ENCODE measurements at regions not wholly inside any gene's neighbourhood (a gene's known extent, or its start where the extent isn't known, plus 50 kb on each side); places are given as distances from the start of the nearest gene placed in this dataset.

- TF ChIP-seq CTCF (IDR thresholded peaks at IDR 0.05), result no peak
- TF ChIP-seq POLR2A (IDR thresholded peaks at IDR 0.05), result no peak
- no peaks in the 10 kb centered on the region for H3K27me3 ChIP-seq
- WGBS, 2 donors, result 66 to 68% methylated on average over 2 of the region's 2 CpGs
- no peaks in the 10 kb centered on the region for H3K4me1 ChIP-seq
- no peak overlapping the region for H3K4me3 ChIP-seq (replicated peaks in 1 of 3)
- DNase-seq, result no peak
- no peak overlapping the region for H3K27ac ChIP-seq
- no peaks in the 10 kb centered on the region for H3K36me3 ChIP-seq
- H3K9me3 ChIP-seq, result no peaks in the 10 kb centered on the region
- intact Hi-C loops (cut with DNase I), result no loop called here
These were observed 60.6 kb upstream of the KLF12 start for GRCh38 chr13:74194846-74195245.

GRCh38 chr13:74193391-74193790 lies 59.2 kb upstream of the KLF12 start:
- DNase-seq, result no peak

GRCh38 chr13:74191410-74191809 lies 57.2 kb upstream of the KLF12 start:
- DNase-seq, result no peak
- no peaks in the 10 kb centered on the region for H3K9me3 ChIP-seq
- H3K27ac ChIP-seq, result no peak overlapping the region
- no peaks in the 10 kb centered on the region for H3K4me1 ChIP-seq
- WGBS, 2 donors, result 71 to 74% methylated on average over 3 of the region's 3 CpGs
- H3K4me3 ChIP-seq (replicated peaks in 1 of 3), result no peak overlapping the region
- no peaks in the 10 kb centered on the region for H3K36me3 ChIP-seq
- TF ChIP-seq POLR2A (IDR thresholded peaks at IDR 0.05) (no peak), CTCF (IDR thresholded peaks at IDR 0.05) (no peak)
- no peaks in the 10 kb centered on the region for H3K27me3 ChIP-seq
- intact Hi-C loops (cut with DNase I), result no loop called here

More at GRCh38 chr13:74193391-74193790, 59.2 kb upstream of the KLF12 start:
- H3K27me3 ChIP-seq, result no peaks in the 10 kb centered on the region
- intact Hi-C loops (cut with DNase I), result no loop called here
- no peaks in the 10 kb centered on the region for H3K9me3 ChIP-seq
- H3K4me3 ChIP-seq (replicated peaks in 1 of 3), result no peak overlapping the region
- WGBS, 2 donors, result 90% methylated on average over 1 of the region's 1 CpG
- no peaks in the 10 kb centered on the region for H3K4me1 ChIP-seq
- no peaks in the 10 kb centered on the region for H3K36me3 ChIP-seq
- TF ChIP-seq CTCF (IDR thresholded peaks at IDR 0.05), result no peak
- no peak overlapping the region for H3K27ac ChIP-seq

- 72 to 85% methylated on average over 1 of the region's 1 CpG for WGBS, 2 donors
- H3K36me3 ChIP-seq, result no peaks in the 10 kb centered on the region
- H3K4me3 ChIP-seq (replicated peaks in 1 of 3), result no peak overlapping the region
- no peaks in the 10 kb centered on the region for H3K4me1 ChIP-seq
- no peak overlapping the region for H3K27ac ChIP-seq
- no peak for DNase-seq
- intact Hi-C loops (cut with DNase I), result no loop called here
- TF ChIP-seq CTCF (IDR thresholded peaks at IDR 0.05) (no peak), POLR2A (IDR thresholded peaks at IDR 0.05) (no peak)
- no peaks in the 10 kb centered on the region for H3K9me3 ChIP-seq
- H3K27me3 ChIP-seq, result no peaks in the 10 kb centered on the region
These were observed 56.8 kb upstream of the KLF12 start for GRCh38 chr13:74190999-74191398.

GRCh38 chr13:74187564-74187963 lies 53.4 kb upstream of the KLF12 start:
- H3K9me3 ChIP-seq, result no peaks in the 10 kb centered on the region
- no peaks in the 10 kb centered on the region for H3K4me1 ChIP-seq
- H3K27ac ChIP-seq, result no peak overlapping the region
- H3K27me3 ChIP-seq, result no peaks in the 10 kb centered on the region
- WGBS, 2 donors, result 67 to 85% methylated on average over 2 of the region's 2 CpGs
- intact Hi-C loops (cut with DNase I), result no loop called here
- H3K4me3 ChIP-seq (replicated peaks in 1 of 3), result no peak overlapping the region
- TF ChIP-seq POLR2A (IDR thresholded peaks at IDR 0.05) (no peak), CTCF (IDR thresholded peaks at IDR 0.05) (no peak)
- no peaks in the 10 kb centered on the region for H3K36me3 ChIP-seq
- no peak for DNase-seq
